SW480 (cell line): ENCODE measurements at regions not wholly inside any gene's neighbourhood (a gene's known extent, or its start where the extent isn't known, plus 50 kb on each side); places are given as distances from the start of the nearest gene placed in this dataset.

Experiments used
- DNase-seq: peaks from one replicate; pipeline ENCODE4 v3.0.0-alpha.2; 2016; ENCODE audit warnings: low spot score

DNA sequence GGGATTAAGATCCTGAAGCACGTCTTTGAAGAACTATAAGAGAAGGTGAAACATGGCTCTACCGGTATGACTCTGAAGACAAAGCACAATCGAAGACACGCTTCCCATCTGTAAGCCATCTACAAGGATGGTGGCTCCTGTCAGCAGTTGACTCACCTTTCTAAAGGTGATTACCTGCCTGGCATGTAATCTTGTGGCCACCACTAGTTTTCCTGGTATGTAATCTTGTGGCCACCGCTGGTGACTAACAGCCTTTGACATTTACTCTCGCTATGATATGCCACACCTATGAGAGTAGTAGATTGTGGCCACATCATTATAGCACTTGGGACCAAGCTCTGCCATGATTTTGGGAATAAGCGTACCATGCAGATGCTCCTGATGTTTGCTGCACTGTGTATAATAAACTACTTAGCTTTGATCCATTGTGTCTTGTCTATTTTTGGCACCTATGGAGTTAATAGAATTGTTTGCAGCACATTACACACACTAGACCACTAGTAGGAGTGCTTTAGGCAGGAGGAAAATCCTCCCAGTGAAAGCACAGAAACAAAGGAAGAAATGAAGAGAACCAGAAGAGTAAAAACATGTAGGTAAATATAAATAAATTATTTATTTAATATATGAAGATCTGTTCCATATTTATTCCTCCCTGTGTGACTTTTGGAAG is 59.8 kb downstream of the VAX1 start:
- DNase-seq, result peak; percentile 87

DNA sequence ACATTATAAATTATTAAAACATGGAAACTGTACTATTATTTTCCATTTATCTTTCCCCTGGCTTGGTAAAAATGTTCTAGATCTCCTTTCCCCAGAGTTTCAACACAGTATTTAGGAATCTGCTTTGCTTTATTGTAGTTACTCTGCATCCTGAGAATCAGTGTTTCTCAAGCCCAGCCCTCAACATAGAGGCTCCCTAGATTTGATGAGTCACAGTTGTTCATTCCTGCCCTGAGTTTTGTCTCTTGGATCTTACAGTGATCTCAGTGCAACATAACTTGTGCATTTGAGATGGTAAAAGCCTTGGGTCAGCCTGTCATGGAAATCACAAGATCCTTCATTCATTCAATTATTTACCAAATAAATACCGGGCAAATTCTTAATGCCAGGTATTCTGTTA is 63.0 kb downstream of the VAX1 start:
- DNase-seq, result peak; percentile 20

DNA sequence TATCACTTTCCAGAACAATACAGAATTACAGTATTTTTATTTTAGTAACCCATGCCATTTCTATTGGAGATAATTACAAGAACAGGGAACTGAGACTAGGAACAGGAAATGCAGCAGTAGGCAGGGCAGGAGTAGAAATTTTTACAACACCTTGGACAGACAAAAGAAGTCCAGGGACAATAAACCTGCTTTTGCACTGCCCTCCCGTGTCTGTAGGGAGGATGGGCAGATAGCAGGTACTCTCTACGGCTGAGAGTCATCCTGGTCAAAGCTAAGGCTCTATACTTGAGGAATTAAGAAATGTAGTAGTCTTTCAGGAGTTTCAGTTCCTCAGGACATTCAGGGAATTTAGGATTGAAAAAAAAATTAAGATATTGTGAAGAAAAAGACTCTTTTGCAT is 63.4 kb downstream of the VAX1 start:
- DNase-seq, result peak; percentile 51

DNA sequence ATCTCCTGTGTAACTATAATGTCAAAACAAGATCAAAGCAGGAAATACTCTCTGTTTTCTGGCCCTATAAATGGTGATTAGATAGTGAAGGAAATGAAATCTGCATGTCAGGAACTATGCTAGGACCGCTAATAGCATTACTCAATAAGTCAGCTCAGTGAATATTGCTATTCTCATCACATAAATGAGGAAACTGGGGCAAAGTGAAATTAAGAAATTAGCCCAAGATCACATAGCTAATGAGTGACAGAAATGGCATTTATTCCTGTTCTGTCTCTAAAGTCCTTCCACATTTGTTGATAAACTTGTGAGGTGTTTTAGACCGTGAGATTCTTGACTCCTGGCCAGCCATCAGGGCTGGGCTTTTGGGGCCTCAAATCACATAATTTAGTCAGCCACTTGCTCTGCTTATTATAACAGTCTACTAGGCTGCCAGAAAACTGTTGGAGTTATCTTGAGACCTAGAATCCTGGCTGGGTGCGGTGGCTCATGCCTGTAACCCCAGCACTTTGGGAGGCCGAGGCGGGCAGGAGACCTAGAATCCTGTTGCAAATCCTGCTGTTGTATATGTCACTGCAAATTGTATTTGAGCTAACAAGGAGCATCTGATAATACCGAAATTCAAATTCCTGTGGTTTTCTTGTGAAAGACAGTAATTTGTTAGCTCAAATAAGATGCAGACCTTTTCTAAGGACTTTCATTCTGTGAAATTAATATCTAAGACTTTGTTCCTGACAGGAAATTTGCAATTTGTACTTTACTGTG is 66.5 kb upstream of the SHTN1 start:
- DNase-seq, result no peak
